AG04450 (cell line): ENCODE measurements at regions not wholly inside any gene's neighbourhood (a gene's known extent, or its start where the extent isn't known, plus 50 kb on each side); places are given as distances from the start of the nearest gene placed in this dataset.

Experiments used
- CTCF ChIA-PET: fragments of 300-600, 350-600 bp; formaldehyde crosslinking; extraction: SDS; loops from one replicate; lab custom pipeline; 2022; ENCODE audit warnings: antibody characterized with exemption, inconsistent platforms; lab: Charles Lee
- POLR2A ChIA-PET: fragments of 350-600 bp; formaldehyde crosslinking; extraction: SDS; loops from one replicate; lab custom pipeline; 2021; ENCODE audit warnings: antibody characterized with exemption, inconsistent platforms; lab: Yijun Ruan, JAX
- DNase-seq: peaks from one replicate; pipeline ENCODE4 v3.0.0-alpha.2; 2011; ENCODE audit warnings: low read depth, low spot score
- H3K27ac ChIP-seq: one replicate; pipeline ENCODE4 v1.5.1; 2012; ENCODE audit warnings: low read depth, low read length, control low read depth
- H3K27me3 ChIP-seq: one replicate; pipeline ENCODE4 v1.6.0; 2012; ENCODE audit warnings: low read length; ENCODE audit not compliant: control insufficient read depth, insufficient read depth
- H3K4me3 ChIP-seq: 2 replicates; pipeline ENCODE4 v1.5.1; 2011; ENCODE audit warnings: mild to moderate bottlenecking, low read depth, low read length, control low read depth
- H3K9me3 ChIP-seq: 2 replicates; pipeline ENCODE4 v1.5.1; 2012; ENCODE audit warnings: low read length; ENCODE audit not compliant: control insufficient read depth, insufficient read depth
- CTCF ChIP-seq: IDR thresholded peaks from 2 replicates; pipeline ENCODE4 v1.5.1; 2011; ENCODE audit warnings: low read depth, low read length, control low read depth, inconsistent platforms

- ChIA-PET CTCF (no interaction called here), POLR2A (no interaction called here)
- DNase-seq: no peak
- Histone ChIP-seq H3K27ac (no peak overlapping the region), H3K27me3 (no peaks in the 10 kb centered on the region), H3K9me3 (peaks cover 8% of the 10 kb centered on the region), H3K4me3 (no peak overlapping the region)
- no peak for TF ChIP-seq CTCF
Observed at GRCh38 chr2:22530131-22530530, 854.8 kb upstream of the KLHL29 start.

GRCh38 chr2:22536133-22536532 lies 848.8 kb upstream of the KLHL29 start:
- ChIA-PET POLR2A (no interaction called here), CTCF (no interaction called here)
- Histone ChIP-seq H3K27ac (no peak overlapping the region), H3K4me3 (no peak overlapping the region), H3K9me3 (peaks cover 8% of the 10 kb centered on the region), H3K27me3 (no peaks in the 10 kb centered on the region)
- no peak for DNase-seq
- no peak for TF ChIP-seq CTCF

GRCh38 chr2:22554453-22554852 lies 830.5 kb upstream of the KLHL29 start:
- ChIA-PET POLR2A (no interaction called here), CTCF (no interaction called here)
- TF ChIP-seq CTCF: no peak
- Histone ChIP-seq H3K27me3 (no peaks in the 10 kb centered on the region), H3K9me3 (no peaks in the 10 kb centered on the region), H3K4me3 (no peak overlapping the region), H3K27ac (no peak overlapping the region)
- no peak for DNase-seq

- Histone ChIP-seq H3K9me3 (peaks cover 5% of the 10 kb centered on the region), H3K27me3 (no peaks in the 10 kb centered on the region), H3K27ac (no peak overlapping the region), H3K4me3 (no peak overlapping the region)
- CTCF ChIA-PET: no interaction called here
- DNase-seq: no peak
- POLR2A ChIA-PET: no interaction called here
- TF ChIP-seq CTCF: no peak
Observed at GRCh38 chr2:22557406-22557805, 827.6 kb upstream of the KLHL29 start.

- ChIA-PET CTCF (no interaction called here), POLR2A (no interaction called here)
- Histone ChIP-seq H3K4me3 (no peak overlapping the region), H3K27me3 (no peaks in the 10 kb centered on the region), H3K9me3 (peaks cover 8% of the 10 kb centered on the region), H3K27ac (no peak overlapping the region)
- TF ChIP-seq CTCF: no peak
- DNase-seq: no peak
Observed at GRCh38 chr2:22560021-22560420, 825.0 kb upstream of the KLHL29 start.
